Loucy (cell line): ENCODE measurements at regions not wholly inside any gene's neighbourhood (a gene's known extent, or its start where the extent isn't known, plus 50 kb on each side); places are given as distances from the start of the nearest gene placed in this dataset.
"Not testable (repeated sequence)": the region's sequence is repeated elsewhere in the genome, so short reads cannot be mapped to it uniquely, and the experiment has no call there.

Experiments
- H2AFZ ChIP-seq: fragments of 200-600 bp; sonication (generic); 2 replicates; pipeline ENCODE4 v1.6.0; 2016; ENCODE audit warnings: antibody characterized with exemption, mild to moderate bottlenecking, low read length, moderate library complexity
- H3F3A ChIP-seq: fragments of 200-600 bp; 2 replicates; pipeline ENCODE4 v1.6.0; 2016; ENCODE audit warnings: antibody characterized with exemption, low read depth, mild to moderate bottlenecking
- H3K27me3 ChIP-seq: fragments of 200-600 bp; sonication (generic); 2 replicates; pipeline ENCODE4 v1.6.1; 2014; ENCODE audit warnings: low read length, mild to moderate bottlenecking; ENCODE audit not compliant: insufficient read depth, poor library complexity, severe bottlenecking
- H3K36me3 ChIP-seq: fragments of 200-600 bp; sonication (generic); 2 replicates; pipeline ENCODE4 v1.6.1; 2016; ENCODE audit warnings: low read length; ENCODE audit not compliant: insufficient read depth
- H3K4me1 ChIP-seq: fragments of 200-600 bp; sonication (generic); 2 replicates; pipeline ENCODE4 v1.5.1; 2014; ENCODE audit warnings: low read length, mild to moderate bottlenecking; ENCODE audit not compliant: insufficient read depth, poor library complexity, severe bottlenecking
- H3K4me2 ChIP-seq: fragments of 200-600 bp; sonication (generic); 2 replicates; pipeline ENCODE4 v1.6.0; 2014; ENCODE audit warnings: antibody characterized with exemption, low read length, low read depth, mild to moderate bottlenecking; ENCODE audit not compliant: poor library complexity, severe bottlenecking
- H3K4me3 ChIP-seq: fragments of 200-600 bp; sonication (generic); 2 replicates; pipeline ENCODE4 v1.5.1; 2014; ENCODE audit warnings: low read length, mild to moderate bottlenecking, mixed read lengths; ENCODE audit not compliant: poor library complexity, severe bottlenecking
- H3K79me2 ChIP-seq: fragments of 200-600 bp; sonication (generic); 2 replicates; pipeline ENCODE4 v1.6.1; 2014; ENCODE audit warnings: low read length; ENCODE audit not compliant: insufficient read depth
- H3K9ac ChIP-seq: fragments of 200-600 bp; sonication (generic); 2 replicates; pipeline ENCODE4 v1.6.0; 2014; ENCODE audit warnings: mild to moderate bottlenecking, low read depth, low read length, moderate library complexity; ENCODE audit not compliant: poor library complexity, severe bottlenecking
- H3K9me2 ChIP-seq: fragments of 200-600 bp; sonication (generic); replicated peaks from 2 replicates; pipeline ENCODE4 v1.6.1; 2016; ENCODE audit warnings: low read depth, low read length, mixed read lengths
- H3K9me3 ChIP-seq: fragments of 200-600 bp; sonication (generic); 2 replicates; pipeline ENCODE4 v1.6.1; 2014; ENCODE audit warnings: mild to moderate bottlenecking, antibody characterized with exemption, low read length, low read depth; ENCODE audit not compliant: insufficient read depth
- H4K20me1 ChIP-seq: fragments of 200-600 bp; sonication (generic); 2 replicates; pipeline ENCODE4 v1.6.0; 2014; ENCODE audit warnings: antibody characterized with exemption, low read length, mild to moderate bottlenecking; ENCODE audit not compliant: insufficient read depth, poor library complexity, severe bottlenecking
- EZH2phosphoT487 ChIP-seq: fragments of 200-600 bp; IDR thresholded peaks from 2 replicates; pipeline ENCODE4 v1.6.1; 2018; ENCODE audit warnings: antibody characterized with exemption, mild to moderate bottlenecking, moderate library complexity, borderline replicate concordance
- TF ChIP-seq, protein P1 (sequence below): fragments of 200-600 bp; sonication (generic); conservative IDR thresholded peaks from 2 replicates; pipeline ENCODE4 v1.5.1; 2014; ENCODE audit warnings: mild to moderate bottlenecking, antibody characterized with exemption, low read length

DNA sequence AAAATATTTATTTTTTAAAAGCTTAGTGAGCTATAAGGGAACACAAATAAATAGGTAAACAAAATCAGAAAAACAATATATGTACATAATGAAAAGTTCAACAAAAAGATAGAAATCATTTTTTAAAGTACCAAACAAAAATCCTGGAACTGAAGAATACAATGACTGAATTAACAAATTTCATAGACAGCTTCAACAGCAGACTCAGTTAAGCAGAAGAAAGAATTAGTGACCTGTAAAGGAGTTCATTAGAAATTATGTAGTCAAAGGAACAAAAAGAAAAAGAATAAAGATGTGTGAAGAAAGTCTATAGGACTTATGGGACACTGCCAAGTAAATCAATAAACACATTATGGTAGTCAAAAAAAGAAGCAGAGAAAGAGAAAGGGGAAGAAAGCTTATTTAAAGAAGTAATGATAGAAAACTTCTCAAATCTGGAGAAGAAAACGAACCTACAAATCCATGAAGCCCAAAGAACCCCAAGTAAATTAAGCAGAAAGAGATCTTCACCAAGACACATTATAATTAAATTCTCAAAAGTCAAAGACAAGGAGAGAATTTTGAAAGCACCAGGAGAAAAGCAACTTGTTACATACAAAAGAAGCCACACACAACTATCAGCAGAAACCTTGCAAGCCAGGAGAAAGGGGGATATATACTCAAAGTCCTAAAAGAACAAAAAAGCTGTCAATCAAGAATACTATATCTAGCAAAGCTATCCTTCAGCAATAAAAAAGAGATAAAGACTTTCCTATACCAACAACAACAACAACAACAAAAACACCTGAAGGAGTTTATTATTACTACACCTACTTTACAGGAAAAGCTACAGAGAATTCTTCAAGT is 338.9 kb downstream of the PTTG2 start:
- Histone ChIP-seq H4K20me1 (no peaks in the 10 kb centered on the region), H3K9me2 (no peaks in the 10 kb centered on the region), H3K9me3 (peaks cover 27% of the 10 kb centered on the region), H2AFZ (no peak overlapping the region), H3K9ac (no peak overlapping the region), H3K27me3 (no peaks in the 10 kb centered on the region), H3K4me3 (no peak overlapping the region), H3F3A (no peaks in the 10 kb centered on the region), H3K4me1 (no peaks in the 10 kb centered on the region), H3K79me2 (no peaks in the 10 kb centered on the region), H3K4me2 (no peak overlapping the region), H3K36me3 (no peaks in the 10 kb centered on the region)
- TF ChIP-seq EZH2phosphoT487, result no peak
- TF ChIP-seq, protein P1, sequence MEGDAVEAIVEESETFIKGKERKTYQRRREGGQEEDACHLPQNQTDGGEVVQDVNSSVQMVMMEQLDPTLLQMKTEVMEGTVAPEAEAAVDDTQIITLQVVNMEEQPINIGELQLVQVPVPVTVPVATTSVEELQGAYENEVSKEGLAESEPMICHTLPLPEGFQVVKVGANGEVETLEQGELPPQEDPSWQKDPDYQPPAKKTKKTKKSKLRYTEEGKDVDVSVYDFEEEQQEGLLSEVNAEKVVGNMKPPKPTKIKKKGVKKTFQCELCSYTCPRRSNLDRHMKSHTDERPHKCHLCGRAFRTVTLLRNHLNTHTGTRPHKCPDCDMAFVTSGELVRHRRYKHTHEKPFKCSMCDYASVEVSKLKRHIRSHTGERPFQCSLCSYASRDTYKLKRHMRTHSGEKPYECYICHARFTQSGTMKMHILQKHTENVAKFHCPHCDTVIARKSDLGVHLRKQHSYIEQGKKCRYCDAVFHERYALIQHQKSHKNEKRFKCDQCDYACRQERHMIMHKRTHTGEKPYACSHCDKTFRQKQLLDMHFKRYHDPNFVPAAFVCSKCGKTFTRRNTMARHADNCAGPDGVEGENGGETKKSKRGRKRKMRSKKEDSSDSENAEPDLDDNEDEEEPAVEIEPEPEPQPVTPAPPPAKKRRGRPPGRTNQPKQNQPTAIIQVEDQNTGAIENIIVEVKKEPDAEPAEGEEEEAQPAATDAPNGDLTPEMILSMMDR, result no peak

DNA sequence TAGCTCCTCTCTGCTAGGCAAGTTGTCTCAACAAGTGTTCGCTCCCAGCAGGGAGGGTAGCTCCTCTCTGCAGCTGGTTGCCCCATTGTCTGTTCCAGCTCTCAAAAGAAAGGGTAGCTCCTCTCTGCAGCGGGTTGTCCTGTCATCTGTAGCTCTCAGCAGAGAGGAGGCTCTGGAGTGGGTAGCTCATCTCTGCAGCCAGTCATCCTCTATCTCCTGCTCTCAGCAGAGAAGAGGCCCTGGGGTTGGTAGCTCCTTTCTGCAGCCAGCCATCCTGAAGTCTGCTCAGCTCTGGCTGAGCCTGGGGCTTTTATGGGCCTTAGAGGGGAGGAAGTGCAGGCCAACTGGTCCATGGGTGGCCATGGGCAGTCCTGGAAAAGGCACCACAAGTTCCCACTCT is 342.7 kb downstream of the PTTG2 start:
- no peaks in the 10 kb centered on the region for H3K9me2 ChIP-seq
- no peak overlapping the region for H3K9ac ChIP-seq
- peaks cover 23% of the 10 kb centered on the region for H3K9me3 ChIP-seq
- no peaks in the 10 kb centered on the region for H3K27me3 ChIP-seq
- no peaks in the 10 kb centered on the region for H3K36me3 ChIP-seq
- TF ChIP-seq EZH2phosphoT487, result no peak
- TF ChIP-seq, protein P1, result no peak
- H3K4me1 ChIP-seq, result no peaks in the 10 kb centered on the region
- no peaks in the 10 kb centered on the region for H3K79me2 ChIP-seq
- H3K4me3 ChIP-seq, result no peak overlapping the region
- H2AFZ ChIP-seq, result no peak overlapping the region
- no peaks in the 10 kb centered on the region for H3F3A ChIP-seq
- H4K20me1 ChIP-seq, result no peaks in the 10 kb centered on the region
- H3K4me2 ChIP-seq, result no peak overlapping the region

DNA sequence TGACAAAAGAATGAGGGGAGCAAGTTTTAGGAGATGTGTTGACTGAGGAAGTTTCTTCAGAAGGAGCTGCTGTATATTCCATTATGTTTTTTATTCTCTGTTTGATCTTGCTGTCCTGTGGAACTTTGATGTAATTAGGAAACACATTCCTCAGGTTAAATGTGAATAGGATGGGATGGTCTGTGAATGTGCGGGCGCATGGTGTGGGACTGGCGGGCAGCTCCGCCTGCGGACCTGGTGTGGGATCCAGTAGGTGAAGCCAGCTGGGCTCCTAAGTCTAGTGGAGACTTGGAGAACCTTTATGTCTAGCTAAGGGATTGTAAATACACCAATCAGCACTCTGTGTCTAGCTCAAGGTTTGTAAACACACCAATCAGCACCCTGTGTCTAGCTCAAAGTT is 344.3 kb downstream of the PTTG2 start:
- not testable (repeated sequence) for H3K27me3 ChIP-seq, H3K79me2 ChIP-seq, H3K4me1 ChIP-seq, H3K4me2 ChIP-seq, H2AFZ ChIP-seq, H3K9ac ChIP-seq, H3F3A ChIP-seq, H3K9me3 ChIP-seq, H3K9me2 ChIP-seq, H4K20me1 ChIP-seq, H3K4me3 ChIP-seq, H3K36me3 ChIP-seq

DNA sequence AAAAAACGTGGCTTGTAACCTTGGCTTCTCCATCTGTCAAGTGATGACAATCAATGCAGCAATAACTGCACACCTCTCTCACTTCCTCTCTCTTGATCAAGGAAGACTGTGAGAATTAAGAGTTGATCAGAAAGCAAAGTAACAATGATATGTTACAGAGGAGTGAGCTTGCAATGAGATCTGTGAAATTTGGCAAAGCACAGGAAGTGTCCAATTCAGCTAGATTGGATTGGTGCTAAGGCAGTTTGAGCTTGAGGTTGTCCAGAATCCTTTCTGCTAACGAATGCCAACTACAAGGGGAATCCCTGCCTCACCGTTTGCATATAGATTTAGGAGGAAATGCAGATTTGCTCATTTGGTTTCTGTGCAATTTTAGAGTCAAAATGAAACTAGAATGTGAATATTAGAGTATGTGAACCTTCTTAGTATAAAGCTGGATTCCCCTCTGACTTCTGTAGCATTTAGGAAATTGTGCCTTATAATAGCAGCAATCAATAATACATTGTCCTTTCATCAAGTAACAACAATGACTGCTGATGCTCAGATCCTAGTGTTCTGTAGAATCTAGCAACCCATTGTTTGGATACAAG is 346.4 kb downstream of the PTTG2 start:
- Histone ChIP-seq H4K20me1 (no peaks in the 10 kb centered on the region), H3K9ac (no peak overlapping the region), H3K79me2 (no peaks in the 10 kb centered on the region), H3K4me2 (no peak overlapping the region), H3K4me1 (no peaks in the 10 kb centered on the region), H3K27me3 (no peaks in the 10 kb centered on the region), H2AFZ (no peak overlapping the region), H3K36me3 (no peaks in the 10 kb centered on the region), H3F3A (no peaks in the 10 kb centered on the region), H3K4me3 (no peak overlapping the region), H3K9me3 (peaks cover 7% of the 10 kb centered on the region; the same call in 1 of the 2 replicates), H3K9me2 (no peaks in the 10 kb centered on the region)
- TF ChIP-seq, protein P1, result no peak
- TF ChIP-seq EZH2phosphoT487, result no peak
